Esophagus squamous epithelium (tissue), 5 donors: ENCODE measurements at regions not wholly inside any gene's neighbourhood (a gene's known extent, or its start where the extent isn't known, plus 50 kb on each side); places are given as distances from the start of the nearest gene placed in this dataset.

Source experiments
- DNase-seq: peaks from one replicate; lab custom pipeline; 2025; lab: John Stamatoyannopoulos, UW
- H3K27ac ChIP-seq, 4 donors: fragments of 200-600 bp; sonication (generic); one replicate each; pipeline ENCODE4 v1.5.1; 2016 to 2019; ENCODE audit warnings: mild to moderate bottlenecking in 1 of 4
- H3K27me3 ChIP-seq, 4 donors: fragments of 200-600 bp; sonication (generic); 1 replicate in 3 of 4; 2 replicates in 1 of 4; pipeline versions ENCODE4 v1.5.1 to v1.6.0; 2017 to 2021; ENCODE audit warnings: antibody characterized with exemption in 1 of 4
- H3K36me3 ChIP-seq, 3 donors: fragments of 200-600 bp; sonication (generic); one replicate each; pipeline ENCODE4 v1.5.1; 2016 to 2019
- H3K4me1 ChIP-seq, 3 donors: fragments of 200-600 bp; sonication (generic); one replicate each; pipeline ENCODE4 v1.5.1; 2017 to 2019
- H3K4me3 ChIP-seq, 4 donors: fragments of 200-600 bp; sonication (generic); 1 replicate in 3 of 4; 2 replicates in 1 of 4; pipeline ENCODE4 v1.5.1; 2016 to 2019; ENCODE audit warnings: mild to moderate bottlenecking in 2 of 4, moderate library complexity in 1 of 4
- H3K9me3 ChIP-seq, 3 donors: fragments of 200-600 bp; sonication (generic); one replicate each; pipeline ENCODE4 v1.5.1; 2016 to 2019
- CTCF ChIP-seq, 6 experiments: fragments of 450-650 bp in 4 of 6; fragments of 200-600 bp in 2 of 6; sonication (generic) in 2 of 6; IDR thresholded peaks; one replicate each; pipeline ENCODE4 v1.5.1; 2016 to 2019; ENCODE audit warnings: antibody characterized with exemption in 6 of 6, mild to moderate bottlenecking in 4 of 6, moderate library complexity in 4 of 6
- POLR2A ChIP-seq, 4 donors: fragments of 450-650 bp; IDR thresholded peaks; one replicate each; pipeline ENCODE4 v1.6.1; 2017; ENCODE audit warnings: antibody characterized with exemption in 4 of 4, mild to moderate bottlenecking in 4 of 4, moderate library complexity in 3 of 4
- WGBS, 2 donors: methylation state at CpG; one replicate each; pipeline ENCODE4 v1.1.5; 2018; 5-methylcytosine and 5-hydroxymethylcytosine counted together
- intact Hi-C: fragments of 100-400 bp; cut with DNase I; formaldehyde crosslinking; loops from one replicate; pipeline ENCODE4 v1.15.0; 2022
- donor health status: DM: yes; HTN: yes; CAD: no.

- TF ChIP-seq CTCF (IDR thresholded peaks at IDR 0.05) (no peak), POLR2A (IDR thresholded peaks at IDR 0.05) (no peak)
- intact Hi-C loops, result no loop called here
- Histone ChIP-seq H3K4me3 (no peak overlapping the region), H3K9me3 (no peaks in the 10 kb centered on the region), H3K27ac (no peak overlapping the region), H3K4me1 (no peaks in the 10 kb centered on the region), H3K36me3 (no peaks in the 10 kb centered on the region), H3K27me3 (no peaks in the 10 kb centered on the region)
- DNase-seq, result no peak
These were observed 239.2 kb upstream of the DDX53 start for GRCh38 chrX:22760513-22761057.

- WGBS, 2 donors, result 40 to 50% methylated on average over 2 of the region's 2 CpGs
- Histone ChIP-seq H3K36me3 (no peaks in the 10 kb centered on the region), H3K9me3 (no peaks in the 10 kb centered on the region), H3K4me1 (no peaks in the 10 kb centered on the region), H3K27me3 (no peaks in the 10 kb centered on the region), H3K4me3 (no peak overlapping the region), H3K27ac (no peak overlapping the region)
- no peak for DNase-seq
- TF ChIP-seq CTCF (IDR thresholded peaks at IDR 0.05), result no peak
- no peak for TF ChIP-seq POLR2A (IDR thresholded peaks at IDR 0.05)
- intact Hi-C loops, result no loop called here
These were observed 211.5 kb upstream of the DDX53 start for GRCh38 chrX:22788221-22788620.

- Histone ChIP-seq H3K4me1 (no peaks in the 10 kb centered on the region), H3K27me3 (no peaks in the 10 kb centered on the region), H3K36me3 (no peaks in the 10 kb centered on the region), H3K9me3 (no peaks in the 10 kb centered on the region), H3K27ac (no peak overlapping the region), H3K4me3 (no peak overlapping the region)
- DNase-seq, result no peak
- no peak for TF ChIP-seq POLR2A (IDR thresholded peaks at IDR 0.05)
- no peak for TF ChIP-seq CTCF (IDR thresholded peaks at IDR 0.05)
- WGBS, 2 donors, result 50 to 85% methylated on average over 5 of the region's 5 CpGs
- intact Hi-C loops, result no loop called here
These were observed 204.1 kb upstream of the DDX53 start for GRCh38 chrX:22795671-22796070.

GRCh38 chrX:22800360-22800759 lies 199.4 kb upstream of the DDX53 start:
- intact Hi-C loops, result no loop called here
- Histone ChIP-seq H3K36me3 (no peaks in the 10 kb centered on the region), H3K4me3 (no peak overlapping the region), H3K9me3 (no peaks in the 10 kb centered on the region), H3K27ac (peak overlapping the region in 1 of 4 donors; percentile 6), H3K4me1 (no peaks in the 10 kb centered on the region), H3K27me3 (no peaks in the 10 kb centered on the region)
- no peak for TF ChIP-seq CTCF (IDR thresholded peaks at IDR 0.05)
- TF ChIP-seq POLR2A (IDR thresholded peaks at IDR 0.05), result no peak
- WGBS, 2 donors, result 9 to 12% methylated on average over 4 of the region's 4 CpGs
- no peak for DNase-seq

- TF ChIP-seq POLR2A (IDR thresholded peaks at IDR 0.05), result no peak
- Histone ChIP-seq H3K27me3 (no peaks in the 10 kb centered on the region), H3K36me3 (no peaks in the 10 kb centered on the region), H3K4me3 (no peak overlapping the region), H3K9me3 (no peaks in the 10 kb centered on the region), H3K4me1 (no peaks in the 10 kb centered on the region), H3K27ac (peak overlapping the region in 1 of 4 donors; percentile 6)
- no peak for DNase-seq
- intact Hi-C loops, result no loop called here
- WGBS, 2 donors, result 30 to 40% methylated on average over 1 of the region's 1 CpG
These were observed 199.0 kb upstream of the DDX53 start for GRCh38 chrX:22800806-22801205.

- Histone ChIP-seq H3K36me3 (no peaks in the 10 kb centered on the region), H3K27me3 (no peaks in the 10 kb centered on the region), H3K4me3 (no peak overlapping the region), H3K9me3 (no peaks in the 10 kb centered on the region), H3K27ac (no peak overlapping the region), H3K4me1 (no peaks in the 10 kb centered on the region)
- 50 to 63% methylated on average over 1 of the region's 1 CpG for WGBS, 2 donors
- DNase-seq, result no peak
- intact Hi-C loops, result no loop called here
- TF ChIP-seq CTCF (IDR thresholded peaks at IDR 0.05) (no peak), POLR2A (IDR thresholded peaks at IDR 0.05) (no peak)
These were observed 196.4 kb upstream of the DDX53 start for GRCh38 chrX:22803353-22803752.
